ENCODE measurements at regions not wholly inside any gene's neighbourhood (a gene's known extent, or its start where the extent isn't known, plus 50 kb on each side); places are given as distances from the start of the nearest gene placed in this dataset.

DNA sequence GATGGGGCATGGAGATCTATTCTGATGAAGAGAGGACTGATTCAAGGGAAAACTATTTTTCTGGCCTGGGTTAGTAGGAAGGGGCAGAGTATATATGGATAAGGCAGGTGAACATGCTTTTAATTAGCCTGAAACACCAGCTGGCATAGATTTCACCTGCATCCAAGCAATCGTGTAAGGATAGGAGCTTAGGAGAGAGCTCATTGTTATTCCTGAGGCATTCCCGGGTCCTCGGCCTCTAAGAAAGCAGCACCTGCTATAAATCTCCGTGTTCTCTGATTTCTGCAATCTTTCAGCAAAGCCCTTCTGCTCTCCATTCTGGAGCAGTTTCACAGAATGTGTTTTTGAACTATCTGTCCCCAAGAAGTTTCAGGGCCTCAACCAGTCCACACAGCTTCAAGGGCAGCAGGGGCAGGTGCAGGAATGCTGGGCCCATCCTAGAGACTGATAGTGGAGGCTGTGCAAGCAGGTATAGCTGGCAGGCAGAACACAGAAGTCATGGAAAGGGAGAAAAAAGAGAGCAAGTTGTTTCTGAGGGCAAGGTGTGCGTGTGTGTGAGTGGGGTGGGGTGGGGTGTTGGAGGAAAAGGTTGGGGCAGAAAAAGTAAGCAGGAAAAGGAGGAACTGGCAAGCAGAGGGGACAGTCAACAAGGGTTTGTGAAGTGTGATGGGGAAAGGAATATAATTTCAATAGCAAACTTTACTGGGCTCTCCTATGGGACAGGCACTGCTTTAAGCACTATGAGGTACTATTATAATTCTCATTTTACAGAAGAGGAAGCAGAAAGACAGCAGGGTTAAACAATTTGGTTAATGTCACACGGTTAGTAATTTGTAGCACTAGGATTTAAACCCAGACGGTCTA, 203.7 kb upstream of the SSTR1 start:
- TF ChIP-seq, protein P1, sequence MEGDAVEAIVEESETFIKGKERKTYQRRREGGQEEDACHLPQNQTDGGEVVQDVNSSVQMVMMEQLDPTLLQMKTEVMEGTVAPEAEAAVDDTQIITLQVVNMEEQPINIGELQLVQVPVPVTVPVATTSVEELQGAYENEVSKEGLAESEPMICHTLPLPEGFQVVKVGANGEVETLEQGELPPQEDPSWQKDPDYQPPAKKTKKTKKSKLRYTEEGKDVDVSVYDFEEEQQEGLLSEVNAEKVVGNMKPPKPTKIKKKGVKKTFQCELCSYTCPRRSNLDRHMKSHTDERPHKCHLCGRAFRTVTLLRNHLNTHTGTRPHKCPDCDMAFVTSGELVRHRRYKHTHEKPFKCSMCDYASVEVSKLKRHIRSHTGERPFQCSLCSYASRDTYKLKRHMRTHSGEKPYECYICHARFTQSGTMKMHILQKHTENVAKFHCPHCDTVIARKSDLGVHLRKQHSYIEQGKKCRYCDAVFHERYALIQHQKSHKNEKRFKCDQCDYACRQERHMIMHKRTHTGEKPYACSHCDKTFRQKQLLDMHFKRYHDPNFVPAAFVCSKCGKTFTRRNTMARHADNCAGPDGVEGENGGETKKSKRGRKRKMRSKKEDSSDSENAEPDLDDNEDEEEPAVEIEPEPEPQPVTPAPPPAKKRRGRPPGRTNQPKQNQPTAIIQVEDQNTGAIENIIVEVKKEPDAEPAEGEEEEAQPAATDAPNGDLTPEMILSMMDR (IDR thresholded peaks at IDR 0.05) = no peak
- no peak for TF ChIP-seq POLR2A (IDR thresholded peaks at IDR 0.05)
